MM.1S (cell line): ENCODE measurements at regions not wholly inside any gene's neighbourhood (a gene's known extent, or its start where the extent isn't known, plus 50 kb on each side); places are given as distances from the start of the nearest gene placed in this dataset.

Source experiments
- DNase-seq: peaks from one replicate; pipeline ENCODE4 v3.0.0-alpha.2; 2015
- H2AFZ ChIP-seq: fragments of 300-600 bp; sonication (generic); 2 replicates; pipeline ENCODE4 v1.6.0; 2016; ENCODE audit warnings: antibody characterized with exemption, low read length
- H3F3A ChIP-seq: fragments of 300-600 bp; sonication (generic); 2 replicates; pipeline ENCODE4 v1.6.1; 2016; ENCODE audit warnings: mild to moderate bottlenecking, antibody characterized with exemption, low read length, moderate library complexity, mixed read lengths; ENCODE audit not compliant: insufficient read depth
- H3K27ac ChIP-seq: fragments of 300-600 bp; sonication (generic); 2 replicates; pipeline ENCODE4 v1.5.1; 2016; ENCODE audit warnings: mild to moderate bottlenecking, low read length
- H3K27me3 ChIP-seq: fragments of 300-600 bp; sonication (generic); replicated peaks from 2 replicates; pipeline ENCODE4 v1.6.0; 2016; ENCODE audit warnings: low read length; ENCODE audit not compliant: insufficient read depth
- H3K36me3 ChIP-seq: fragments of 300-600 bp; sonication (generic); replicated peaks from 2 replicates; pipeline ENCODE4 v1.6.1; 2016; ENCODE audit warnings: mild to moderate bottlenecking, low read length, mixed read lengths; ENCODE audit not compliant: insufficient read depth
- H3K4me1 ChIP-seq: fragments of 300-600 bp; sonication (generic); 2 replicates; pipeline ENCODE4 v1.6.1; 2016; ENCODE audit warnings: low read length, mixed read lengths
- H3K4me2 ChIP-seq: fragments of 300-600 bp; sonication (generic); 2 replicates; pipeline ENCODE4 v1.6.0; 2016; ENCODE audit warnings: low read depth, low read length
- H3K4me3 ChIP-seq: fragments of 300-600 bp; sonication (generic); 2 replicates; pipeline ENCODE4 v1.5.1; 2016; ENCODE audit warnings: low read length, mixed read lengths
- H3K79me2 ChIP-seq: fragments of 300-600 bp; sonication (generic); 2 replicates; pipeline ENCODE4 v1.6.1; 2016; ENCODE audit warnings: mixed run types, low read length, mixed read lengths
- H3K9ac ChIP-seq: fragments of 300-600 bp; sonication (generic); 2 replicates; pipeline ENCODE4 v1.6.1; 2016; ENCODE audit warnings: low read length, mixed read lengths
- H3K9me2 ChIP-seq: fragments of 300-600 bp; sonication (generic); replicated peaks from 2 replicates; pipeline ENCODE4 v1.6.1; 2016; ENCODE audit warnings: mild to moderate bottlenecking, low read length, mixed read lengths; ENCODE audit not compliant: insufficient read depth
- H3K9me3 ChIP-seq: fragments of 300-600 bp; sonication (generic); replicated peaks from 2 replicates; pipeline ENCODE4 v1.6.1; 2016; ENCODE audit warnings: mild to moderate bottlenecking, low read length, mixed read lengths; ENCODE audit not compliant: insufficient read depth
- H4K20me1 ChIP-seq: fragments of 300-600 bp; sonication (generic); 2 replicates; pipeline ENCODE4 v1.6.1; 2016; ENCODE audit warnings: mild to moderate bottlenecking, low read length, moderate library complexity, mixed read lengths; ENCODE audit not compliant: insufficient read depth
- CTCF ChIP-seq: fragments of 300-600 bp; sonication (generic); IDR thresholded peaks from 2 replicates; pipeline ENCODE4 v1.5.1; 2016; ENCODE audit warnings: antibody characterized with exemption, low read length, mixed read lengths
- EZH2 ChIP-seq: fragments of 300-600 bp; sonication (generic); optimal IDR thresholded peaks from 2 replicates; pipeline ENCODE3; 2017; ENCODE audit warnings: low read depth, mild to moderate bottlenecking, antibody characterized with exemption, low read length, mixed read lengths
- EZH2phosphoT487 ChIP-seq: fragments of 300-600 bp; sonication (generic); IDR thresholded peaks from 2 replicates; pipeline ENCODE4 v1.6.1; 2018; ENCODE audit warnings: antibody characterized with exemption, low read length

- H3K36me3 ChIP-seq, result no peaks in the 10 kb centered on the region
- H3K9me3 ChIP-seq, result no peaks in the 10 kb centered on the region
- no peaks in the 10 kb centered on the region for H3F3A ChIP-seq
- H3K27me3 ChIP-seq, result no peaks in the 10 kb centered on the region
- H3K79me2 ChIP-seq, result no peaks in the 10 kb centered on the region
- H3K4me1 ChIP-seq, result no peaks in the 10 kb centered on the region
- H3K4me3 ChIP-seq, result no peak overlapping the region
- H4K20me1 ChIP-seq, result no peaks in the 10 kb centered on the region
- H3K27ac ChIP-seq, result no peak overlapping the region
- no peak for DNase-seq
- H3K9ac ChIP-seq, result no peak overlapping the region
- H2AFZ ChIP-seq, result no peak overlapping the region
- no peaks in the 10 kb centered on the region for H3K9me2 ChIP-seq
- no peak for TF ChIP-seq EZH2phosphoT487
- TF ChIP-seq CTCF, result no peak
- TF ChIP-seq EZH2, result no peak
- no peak overlapping the region for H3K4me2 ChIP-seq
Measured at GRCh38 chr12:29996993-29997392, 213.3 kb upstream of the TMTC1 start.

- H3K4me3 ChIP-seq, result no peak overlapping the region
- no peaks in the 10 kb centered on the region for H3K79me2 ChIP-seq
- DNase-seq, result no peak
- H2AFZ ChIP-seq, result no peak overlapping the region
- H3K4me1 ChIP-seq, result no peaks in the 10 kb centered on the region
- no peaks in the 10 kb centered on the region for H3K36me3 ChIP-seq
- H3K27me3 ChIP-seq, result no peaks in the 10 kb centered on the region
- H3K9me3 ChIP-seq, result no peaks in the 10 kb centered on the region
- no peaks in the 10 kb centered on the region for H3F3A ChIP-seq
- H3K9me2 ChIP-seq, result no peaks in the 10 kb centered on the region
- no peak for TF ChIP-seq EZH2phosphoT487
- TF ChIP-seq CTCF, result no peak
- TF ChIP-seq EZH2, result no peak
- H3K9ac ChIP-seq, result no peak overlapping the region
- no peak overlapping the region for H3K27ac ChIP-seq
- no peak overlapping the region for H3K4me2 ChIP-seq
- no peaks in the 10 kb centered on the region for H4K20me1 ChIP-seq
Measured at GRCh38 chr12:29992366-29992765, 208.6 kb upstream of the TMTC1 start.

GRCh38 chr12:29991924-29992323 lies 208.2 kb upstream of the TMTC1 start:
- no peak overlapping the region for H2AFZ ChIP-seq
- no peaks in the 10 kb centered on the region for H3K9me3 ChIP-seq
- H3K36me3 ChIP-seq, result no peaks in the 10 kb centered on the region
- no peaks in the 10 kb centered on the region for H3K27me3 ChIP-seq
- no peak overlapping the region for H3K27ac ChIP-seq
- no peak overlapping the region for H3K4me3 ChIP-seq
- no peak overlapping the region for H3K4me2 ChIP-seq
- no peaks in the 10 kb centered on the region for H3F3A ChIP-seq
- no peak for DNase-seq
- no peaks in the 10 kb centered on the region for H3K9me2 ChIP-seq
- no peaks in the 10 kb centered on the region for H4K20me1 ChIP-seq
- no peak for TF ChIP-seq CTCF
- no peak for TF ChIP-seq EZH2phosphoT487
- no peak for TF ChIP-seq EZH2
- no peak overlapping the region for H3K9ac ChIP-seq
- H3K79me2 ChIP-seq, result no peaks in the 10 kb centered on the region
- no peaks in the 10 kb centered on the region for H3K4me1 ChIP-seq

- DNase-seq, result no peak
- Histone ChIP-seq H3K4me1 (no peaks in the 10 kb centered on the region), H3K27ac (no peak overlapping the region)
Measured at GRCh38 chr12:29990971-29991370, 207.2 kb upstream of the TMTC1 start.

More at GRCh38 chr12:29990971-29991370, 207.2 kb upstream of the TMTC1 start:
- H3K79me2 ChIP-seq, result no peaks in the 10 kb centered on the region
- H3K9ac ChIP-seq, result no peak overlapping the region
- no peak overlapping the region for H3K4me3 ChIP-seq
- H4K20me1 ChIP-seq, result no peaks in the 10 kb centered on the region
- no peaks in the 10 kb centered on the region for H3K27me3 ChIP-seq
- H2AFZ ChIP-seq, result no peak overlapping the region
- no peak overlapping the region for H3K4me2 ChIP-seq
- TF ChIP-seq CTCF, result no peak
- TF ChIP-seq EZH2phosphoT487, result no peak
- no peak for TF ChIP-seq EZH2
- no peaks in the 10 kb centered on the region for H3K9me3 ChIP-seq
- H3K36me3 ChIP-seq, result no peaks in the 10 kb centered on the region
- H3K9me2 ChIP-seq, result no peaks in the 10 kb centered on the region
- no peaks in the 10 kb centered on the region for H3F3A ChIP-seq
